ENCODE measurements at regions not wholly inside any gene's neighbourhood (a gene's known extent, or its start where the extent isn't known, plus 50 kb on each side); places are given as distances from the start of the nearest gene placed in this dataset.

DNA sequence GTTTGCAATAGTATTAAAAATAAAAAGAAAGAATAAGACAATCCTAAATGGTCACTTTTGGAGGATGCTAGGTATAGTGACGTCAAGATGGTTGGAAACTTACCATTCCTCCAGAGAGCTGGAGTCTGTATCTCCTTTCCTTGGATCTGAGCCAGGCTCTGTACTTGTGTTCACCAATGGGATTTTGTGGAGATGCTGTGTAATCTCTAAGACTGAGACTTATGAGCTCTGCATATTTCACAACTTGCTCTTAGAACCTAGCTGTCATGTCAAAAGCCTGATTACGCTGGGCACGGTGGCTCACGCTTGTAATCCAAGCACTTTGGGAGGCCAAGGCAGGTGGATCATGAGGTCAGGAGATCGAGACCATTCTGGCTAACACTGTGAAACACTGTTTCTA is 126.8 kb upstream of the CLSTN2 start:
- TF ChIP-seq, protein P1, sequence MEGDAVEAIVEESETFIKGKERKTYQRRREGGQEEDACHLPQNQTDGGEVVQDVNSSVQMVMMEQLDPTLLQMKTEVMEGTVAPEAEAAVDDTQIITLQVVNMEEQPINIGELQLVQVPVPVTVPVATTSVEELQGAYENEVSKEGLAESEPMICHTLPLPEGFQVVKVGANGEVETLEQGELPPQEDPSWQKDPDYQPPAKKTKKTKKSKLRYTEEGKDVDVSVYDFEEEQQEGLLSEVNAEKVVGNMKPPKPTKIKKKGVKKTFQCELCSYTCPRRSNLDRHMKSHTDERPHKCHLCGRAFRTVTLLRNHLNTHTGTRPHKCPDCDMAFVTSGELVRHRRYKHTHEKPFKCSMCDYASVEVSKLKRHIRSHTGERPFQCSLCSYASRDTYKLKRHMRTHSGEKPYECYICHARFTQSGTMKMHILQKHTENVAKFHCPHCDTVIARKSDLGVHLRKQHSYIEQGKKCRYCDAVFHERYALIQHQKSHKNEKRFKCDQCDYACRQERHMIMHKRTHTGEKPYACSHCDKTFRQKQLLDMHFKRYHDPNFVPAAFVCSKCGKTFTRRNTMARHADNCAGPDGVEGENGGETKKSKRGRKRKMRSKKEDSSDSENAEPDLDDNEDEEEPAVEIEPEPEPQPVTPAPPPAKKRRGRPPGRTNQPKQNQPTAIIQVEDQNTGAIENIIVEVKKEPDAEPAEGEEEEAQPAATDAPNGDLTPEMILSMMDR (IDR thresholded peaks at IDR 0.05; ENCODE audit: insufficient read depth, low read depth, low read length) = no peak
- ChIA-PET CTCF (no interaction called here), POLR2A (no interaction called here)
- Histone ChIP-seq H3K4me3 (ENCODE audit: low read depth, low read length) (no peak overlapping the region), H3K27me3 (ENCODE audit: control insufficient read depth, insufficient read depth, low read length) (no peaks in the 10 kb centered on the region), H3K36me3 (ENCODE audit: control insufficient read depth, insufficient read depth, low read length) (no peaks in the 10 kb centered on the region)
- DNase-seq (ENCODE audit: low read depth) = no peak

DNA sequence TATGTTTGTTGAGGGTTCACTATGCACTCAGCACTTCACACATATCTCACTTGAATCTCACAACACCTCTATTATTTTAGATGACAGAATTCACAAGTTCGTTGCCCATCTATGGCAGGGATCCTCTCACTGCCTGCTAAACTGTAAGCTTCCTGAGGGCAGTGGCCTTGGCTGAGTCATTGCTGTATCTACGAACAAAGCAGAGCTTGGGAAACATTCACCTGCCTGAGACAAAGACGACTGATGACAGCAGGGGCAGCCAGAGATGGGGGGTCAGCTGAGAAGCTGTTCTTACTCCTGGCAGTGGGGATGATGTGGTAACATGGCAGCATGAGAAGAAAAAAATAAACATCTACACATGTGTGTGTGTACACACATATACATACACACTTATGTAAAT is 125.5 kb upstream of the NMNAT3 start:
- no peak overlapping the region for H3K4me3 ChIP-seq (ENCODE audit: low read depth, low read length)
- H3K27me3 ChIP-seq (ENCODE audit: control insufficient read depth, insufficient read depth, low read length) = no peaks in the 10 kb centered on the region
- ChIA-PET POLR2A (no interaction called here), CTCF (no interaction called here)
- no peak for DNase-seq (ENCODE audit: low read depth)
- TF ChIP-seq, protein P1 (IDR thresholded peaks at IDR 0.05; ENCODE audit: insufficient read depth, low read depth, low read length) = no peak
- no peaks in the 10 kb centered on the region for H3K36me3 ChIP-seq (ENCODE audit: control insufficient read depth, insufficient read depth, low read length)

DNA sequence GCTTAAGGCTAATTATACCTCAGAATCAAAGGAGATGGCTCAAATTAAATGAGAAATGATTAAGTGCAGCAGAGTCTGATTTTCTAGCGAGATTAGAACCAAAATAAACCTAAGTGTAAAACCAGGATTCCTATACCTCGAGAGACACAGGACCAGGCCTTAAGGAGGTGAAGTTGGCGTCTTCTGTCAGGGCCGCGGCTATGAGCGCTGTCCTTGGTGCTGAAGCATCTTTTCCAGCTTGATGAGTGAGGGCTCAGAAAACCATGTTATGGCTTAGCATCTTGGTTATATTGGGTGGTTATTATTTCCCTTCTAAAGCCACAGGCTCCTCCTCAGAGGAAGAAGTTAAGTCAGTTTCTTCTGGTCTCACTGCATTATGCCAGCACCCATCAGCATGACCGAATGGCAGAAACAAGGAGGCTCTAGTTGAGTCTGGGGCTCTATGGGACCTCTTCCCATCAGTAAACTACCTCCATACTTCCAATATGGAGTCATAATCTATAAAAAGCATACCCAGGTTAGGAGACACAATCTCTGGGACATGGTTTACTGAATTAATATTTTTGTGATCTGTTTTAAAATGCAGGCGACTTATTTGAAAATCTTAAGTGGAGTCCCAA is 120.1 kb upstream of the NMNAT3 start:
- Histone ChIP-seq H3K4me3 (ENCODE audit: low read depth, low read length) (no peak overlapping the region), H3K27me3 (ENCODE audit: control insufficient read depth, insufficient read depth, low read length) (no peaks in the 10 kb centered on the region), H3K36me3 (ENCODE audit: control insufficient read depth, insufficient read depth, low read length) (no peaks in the 10 kb centered on the region)
- ChIA-PET CTCF (no interaction called here), POLR2A (no interaction called here)
- no peak for DNase-seq (ENCODE audit: low read depth)
- TF ChIP-seq, protein P1 (IDR thresholded peaks at IDR 0.05; ENCODE audit: insufficient read depth, low read depth, low read length) = no peak

DNA sequence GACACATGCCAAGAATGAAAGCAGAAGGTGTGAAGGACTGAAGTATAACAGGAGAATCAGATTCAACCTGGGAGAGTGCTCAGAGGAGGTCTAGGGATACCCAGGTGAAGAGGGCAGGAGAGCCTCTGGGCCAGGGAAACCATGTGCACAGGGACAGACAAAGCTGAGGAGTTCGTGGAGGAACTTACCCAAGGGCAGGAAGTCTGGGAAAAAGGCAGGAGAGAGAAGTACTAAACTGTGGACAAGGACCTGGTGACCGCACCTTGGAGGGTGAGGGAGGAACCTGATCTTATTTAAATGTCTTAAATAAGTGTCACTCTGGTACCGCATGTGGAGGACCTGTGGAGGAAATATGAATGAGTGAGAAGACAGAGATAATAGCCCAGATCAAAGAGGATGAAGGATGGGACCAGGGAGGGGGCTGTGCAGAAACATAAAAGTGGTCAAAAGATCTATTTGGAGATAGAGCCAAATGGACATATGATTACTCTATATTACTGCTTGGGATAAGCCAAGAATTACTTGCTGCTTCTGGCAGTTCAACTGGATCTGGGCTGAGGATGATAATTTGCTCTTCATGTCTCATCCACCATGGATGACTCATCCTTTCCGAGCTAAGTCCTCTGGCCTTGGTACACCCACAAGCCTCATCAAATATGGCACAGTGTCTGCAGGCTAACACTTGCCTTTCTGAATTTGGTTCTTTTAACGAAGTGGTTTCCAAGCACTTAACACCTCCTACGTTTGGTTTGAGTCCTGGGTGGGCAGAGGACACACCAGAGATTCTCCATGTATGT is 116.9 kb upstream of the NMNAT3 start:
- no peak for DNase-seq (ENCODE audit: low read depth)
- Histone ChIP-seq H3K27me3 (ENCODE audit: control insufficient read depth, insufficient read depth, low read length) (no peaks in the 10 kb centered on the region), H3K36me3 (ENCODE audit: control insufficient read depth, insufficient read depth, low read length) (no peaks in the 10 kb centered on the region), H3K4me3 (ENCODE audit: low read depth, low read length) (no peak overlapping the region)
- POLR2A ChIA-PET = no interaction called here
- CTCF ChIA-PET = no interaction called here
- TF ChIP-seq, protein P1 (IDR thresholded peaks at IDR 0.05; ENCODE audit: insufficient read depth, low read depth, low read length) = no peak

DNA sequence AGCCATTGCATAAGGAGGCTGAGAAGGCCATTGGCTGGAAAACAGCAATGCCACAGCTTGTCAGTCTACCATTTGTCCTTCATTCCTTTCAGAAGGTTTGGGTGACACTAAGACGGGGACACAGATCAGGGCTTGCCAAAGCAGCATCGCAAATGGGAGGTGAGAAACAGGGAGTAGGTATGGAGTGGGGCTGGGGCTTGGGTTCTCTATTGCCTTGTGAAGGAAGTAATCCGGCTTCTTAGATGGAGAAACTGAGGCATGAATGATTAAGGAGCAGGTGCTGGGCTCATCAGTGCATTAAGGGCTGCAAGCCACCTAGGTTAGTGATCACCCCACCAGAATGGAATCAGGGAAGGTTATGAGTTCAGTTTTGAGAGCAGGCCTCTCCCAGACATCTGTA is 115.6 kb upstream of the NMNAT3 start:
- ChIA-PET POLR2A (no interaction called here), CTCF (no interaction called here)
- TF ChIP-seq, protein P1 (IDR thresholded peaks at IDR 0.05; ENCODE audit: insufficient read depth, low read depth, low read length) = no peak
- no peaks in the 10 kb centered on the region for H3K27me3 ChIP-seq (ENCODE audit: control insufficient read depth, insufficient read depth, low read length)
- no peak overlapping the region for H3K4me3 ChIP-seq (ENCODE audit: low read depth, low read length)
- H3K36me3 ChIP-seq (ENCODE audit: control insufficient read depth, insufficient read depth, low read length) = no peaks in the 10 kb centered on the region
- no peak for DNase-seq (ENCODE audit: low read depth)

Measured in BJ (cell line).